Neural cell (in vitro differentiated cells): ENCODE measurements at regions not wholly inside any gene's neighbourhood (a gene's known extent, or its start where the extent isn't known, plus 50 kb on each side); places are given as distances from the start of the nearest gene placed in this dataset.

Experiments
- H2AFZ ChIP-seq: fragments of 200-600, 300-800 bp; sonication (generic), shearing (Covaris generic); 2 replicates; pipeline ENCODE4 v1.6.0; 2014; ENCODE audit warnings: low read depth, mild to moderate bottlenecking, antibody characterized with exemption, low read length, moderate library complexity
- H3F3A ChIP-seq: fragments of 200-600 bp; shearing (Covaris generic); 2 replicates; pipeline ENCODE4 v1.6.1; 2016; ENCODE audit warnings: mild to moderate bottlenecking, moderate library complexity, mixed read lengths, antibody characterized with exemption, low read length; ENCODE audit not compliant: insufficient read depth, poor library complexity, severe bottlenecking
- H3K27ac ChIP-seq: fragments of 200-600, 300-800 bp; sonication (generic), shearing (Covaris generic); 2 replicates; pipeline ENCODE4 v1.5.1; 2014; ENCODE audit warnings: mild to moderate bottlenecking, low read length, moderate library complexity
- H3K27me3 ChIP-seq: fragments of 300-800, 200-600 bp; sonication (generic), shearing (Covaris generic); 2 replicates; pipeline ENCODE4 v1.6.0; 2014; ENCODE audit warnings: mild to moderate bottlenecking, low read depth, low read length, moderate library complexity; ENCODE audit not compliant: insufficient read depth
- H3K36me3 ChIP-seq: fragments of 300-800, 200-600 bp; sonication (generic), shearing (Covaris generic); 2 replicates; pipeline ENCODE4 v1.5.1; 2014; ENCODE audit warnings: mild to moderate bottlenecking, antibody characterized with exemption, low read length, moderate library complexity; ENCODE audit not compliant: insufficient read depth
- H3K4me2 ChIP-seq: fragments of 300-800, 200-600 bp; sonication (generic), shearing (Covaris generic); 2 replicates; pipeline ENCODE4 v1.6.0; 2014; ENCODE audit warnings: mild to moderate bottlenecking, low read length
- H3K4me3 ChIP-seq: fragments of 300-800, 200-600 bp; sonication (generic), shearing (Covaris generic); 2 replicates; pipeline ENCODE4 v1.5.1; 2014; ENCODE audit warnings: mild to moderate bottlenecking, low read length, moderate library complexity
- H3K79me2 ChIP-seq: fragments of 200-600 bp; shearing (Covaris generic); replicated peaks from 2 replicates; pipeline ENCODE4 v1.6.0; 2014; ENCODE audit warnings: mild to moderate bottlenecking, low read length, moderate library complexity; ENCODE audit not compliant: insufficient read depth
- H3K9ac ChIP-seq: fragments of 300-800, 200-600 bp; sonication (generic), shearing (Covaris generic); 2 replicates; pipeline ENCODE4 v1.6.1; 2016; ENCODE audit warnings: mild to moderate bottlenecking, low read length, mixed read lengths
- H3K9me2 ChIP-seq: fragments of 200-600 bp; shearing (Covaris generic); 2 replicates; pipeline ENCODE4 v1.6.1; 2016; ENCODE audit warnings: mild to moderate bottlenecking, low read length, mixed read lengths; ENCODE audit not compliant: insufficient read depth
- H3K9me3 ChIP-seq: fragments of 200-600, 300-800 bp; sonication (generic), shearing (Covaris generic); 2 replicates; pipeline ENCODE4 v1.6.1; 2016; ENCODE audit warnings: mild to moderate bottlenecking, mixed run types, low read length, moderate library complexity, mixed read lengths
- H4K20me1 ChIP-seq: fragments of 200-600 bp; shearing (Covaris generic); 2 replicates; pipeline ENCODE4 v1.6.1; 2016; ENCODE audit warnings: mild to moderate bottlenecking, mixed run types; ENCODE audit not compliant: insufficient read depth
- CTCF ChIP-seq: fragments of 450-650 bp; IDR thresholded peaks from 2 replicates; pipeline ENCODE4 v1.5.1; 2014; ENCODE audit warnings: antibody characterized with exemption, mild to moderate bottlenecking, moderate library complexity; ENCODE audit not compliant: poor library complexity, severe bottlenecking
- EP300 ChIP-seq: fragments of 450-650 bp; conservative IDR thresholded peaks from 2 replicates; pipeline ENCODE4 v1.6.1; 2014; ENCODE audit warnings: antibody characterized with exemption, mild to moderate bottlenecking, moderate library complexity; ENCODE audit not compliant: poor library complexity, severe bottlenecking
- EZH2 ChIP-seq: fragments of 200-600, 300-800 bp; shearing (Covaris generic), sonication (generic); IDR thresholded peaks from 2 replicates; pipeline ENCODE4 v1.6.1; 2014; ENCODE audit warnings: antibody characterized with exemption, low read length, borderline replicate concordance, mild to moderate bottlenecking; ENCODE audit not compliant: insufficient read depth, poor library complexity, severe bottlenecking
- MXI1 ChIP-seq: fragments of 450-650 bp; conservative IDR thresholded peaks from 2 replicates; pipeline ENCODE4 v1.6.1; 2014; ENCODE audit warnings: antibody characterized with exemption, mild to moderate bottlenecking; ENCODE audit not compliant: poor library complexity, severe bottlenecking
- POLR2AphosphoS5 ChIP-seq: IDR thresholded peaks from 2 replicates; pipeline ENCODE4 v1.6.1; 2012
- RAD21 ChIP-seq: fragments of 450-650 bp; conservative IDR thresholded peaks from 2 replicates; pipeline ENCODE4 v1.6.1; 2014; ENCODE audit warnings: antibody characterized with exemption, mild to moderate bottlenecking, moderate library complexity
- REST ChIP-seq: IDR thresholded peaks from 2 replicates; pipeline ENCODE4 v1.6.1; 2012; ENCODE audit warnings: borderline replicate concordance
- SMC3 ChIP-seq: fragments of 450-650 bp; conservative IDR thresholded peaks from 2 replicates; pipeline ENCODE4 v1.6.1; 2014; ENCODE audit warnings: antibody characterized with exemption, mild to moderate bottlenecking, moderate library complexity; ENCODE audit not compliant: poor library complexity
- TAF1 ChIP-seq: IDR thresholded peaks from 2 replicates; pipeline ENCODE4 v1.6.1; 2012; ENCODE audit warnings: low read depth

GRCh38 chr14:22152903-22153302 is 436.1 kb downstream of the DAD1 start:
- no peaks in the 10 kb centered on the region for H3K9me3 ChIP-seq
- H3K36me3 ChIP-seq: no peaks in the 10 kb centered on the region
- no peak for TF ChIP-seq POLR2AphosphoS5
- no peak for TF ChIP-seq RAD21
- no peak for TF ChIP-seq REST
- no peak for TF ChIP-seq SMC3
- TF ChIP-seq CTCF: no peak
- TF ChIP-seq TAF1: no peak
- TF ChIP-seq MXI1: no peak
- TF ChIP-seq EP300: no peak
- no peak for TF ChIP-seq EZH2

GRCh38 chr14:22152161-22152870 is 436.7 kb downstream of the DAD1 start:
- no peaks in the 10 kb centered on the region for H3K9me3 ChIP-seq
- H3K9ac ChIP-seq: no peak overlapping the region
- H3K27ac ChIP-seq: no peak overlapping the region
- TF ChIP-seq POLR2AphosphoS5 (no peak), EP300 (no peak), SMC3 (no peak), EZH2 (no peak), MXI1 (no peak), REST (no peak), RAD21 (no peak), CTCF (no peak)
- H3K9me2 ChIP-seq: no peaks in the 10 kb centered on the region
- no peaks in the 10 kb centered on the region for H4K20me1 ChIP-seq
- H3F3A ChIP-seq: no peaks in the 10 kb centered on the region
- no peaks in the 10 kb centered on the region for H3K79me2 ChIP-seq
- no peak overlapping the region for H2AFZ ChIP-seq
- no peaks in the 10 kb centered on the region for H3K27me3 ChIP-seq
- H3K36me3 ChIP-seq: no peaks in the 10 kb centered on the region
- no peak overlapping the region for H3K4me3 ChIP-seq
- H3K4me2 ChIP-seq: no peak overlapping the region

More at GRCh38 chr14:22152903-22153302, 436.1 kb downstream of the DAD1 start:
- H3K27ac ChIP-seq: no peak overlapping the region
- no peak overlapping the region for H2AFZ ChIP-seq
- no peaks in the 10 kb centered on the region for H3F3A ChIP-seq
- no peaks in the 10 kb centered on the region for H3K9me2 ChIP-seq
- H3K27me3 ChIP-seq: no peaks in the 10 kb centered on the region
- H3K4me3 ChIP-seq: no peak overlapping the region
- no peak overlapping the region for H3K4me2 ChIP-seq
- H3K79me2 ChIP-seq: no peaks in the 10 kb centered on the region
- no peaks in the 10 kb centered on the region for H4K20me1 ChIP-seq
- H3K9ac ChIP-seq: no peak overlapping the region
